Astrocyte of the spinal cord (primary cell): ENCODE measurements at regions not wholly inside any gene's neighbourhood (a gene's known extent, or its start where the extent isn't known, plus 50 kb on each side); places are given as distances from the start of the nearest gene placed in this dataset.

Experiments used
- DNase-seq: peaks from one replicate; pipeline ENCODE4 v3.0.0; 2011; ENCODE audit warnings: low read depth, low spot score
- H3K4me3 ChIP-seq: 2 replicates; pipeline ENCODE4 v1.5.1; 2011; ENCODE audit warnings: low read depth, mild to moderate bottlenecking, low read length, moderate library complexity
- in situ Hi-C: cut with HindIII; loops from 2 replicates; pipeline ENCODE4 v1.10.0; 2017; ENCODE audit warnings: low sequenced_read_pairs
- TF ChIP-seq, protein P1 (sequence below): IDR thresholded peaks from 2 replicates; pipeline ENCODE4 v1.5.1; 2012; ENCODE audit warnings: low read depth, mild to moderate bottlenecking, low read length, inconsistent platforms

DNA sequence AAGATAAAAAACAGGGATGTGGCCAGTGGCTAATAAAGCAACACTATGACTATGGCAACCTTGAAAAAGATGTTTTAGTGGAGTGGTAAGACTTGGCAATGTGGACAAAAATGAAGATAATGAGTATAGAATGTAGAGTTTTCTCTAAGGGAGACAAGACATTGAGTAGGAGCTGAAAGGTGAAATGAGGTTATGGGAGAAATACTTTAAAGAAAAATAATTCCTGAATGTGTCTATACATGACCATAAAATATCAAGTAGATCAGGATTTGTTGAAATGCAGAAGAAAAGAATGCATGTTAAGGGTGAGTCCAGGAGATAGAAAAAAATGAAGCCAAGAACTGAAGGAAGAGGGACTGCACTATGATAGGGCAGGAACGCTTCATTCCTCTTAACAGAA is 101.6 kb upstream of the CARD18 start:
- H3K4me3 ChIP-seq: no peak overlapping the region
- no peak for DNase-seq
- in situ Hi-C loops: no loop called here
- TF ChIP-seq, protein P1, sequence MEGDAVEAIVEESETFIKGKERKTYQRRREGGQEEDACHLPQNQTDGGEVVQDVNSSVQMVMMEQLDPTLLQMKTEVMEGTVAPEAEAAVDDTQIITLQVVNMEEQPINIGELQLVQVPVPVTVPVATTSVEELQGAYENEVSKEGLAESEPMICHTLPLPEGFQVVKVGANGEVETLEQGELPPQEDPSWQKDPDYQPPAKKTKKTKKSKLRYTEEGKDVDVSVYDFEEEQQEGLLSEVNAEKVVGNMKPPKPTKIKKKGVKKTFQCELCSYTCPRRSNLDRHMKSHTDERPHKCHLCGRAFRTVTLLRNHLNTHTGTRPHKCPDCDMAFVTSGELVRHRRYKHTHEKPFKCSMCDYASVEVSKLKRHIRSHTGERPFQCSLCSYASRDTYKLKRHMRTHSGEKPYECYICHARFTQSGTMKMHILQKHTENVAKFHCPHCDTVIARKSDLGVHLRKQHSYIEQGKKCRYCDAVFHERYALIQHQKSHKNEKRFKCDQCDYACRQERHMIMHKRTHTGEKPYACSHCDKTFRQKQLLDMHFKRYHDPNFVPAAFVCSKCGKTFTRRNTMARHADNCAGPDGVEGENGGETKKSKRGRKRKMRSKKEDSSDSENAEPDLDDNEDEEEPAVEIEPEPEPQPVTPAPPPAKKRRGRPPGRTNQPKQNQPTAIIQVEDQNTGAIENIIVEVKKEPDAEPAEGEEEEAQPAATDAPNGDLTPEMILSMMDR: no peak

DNA sequence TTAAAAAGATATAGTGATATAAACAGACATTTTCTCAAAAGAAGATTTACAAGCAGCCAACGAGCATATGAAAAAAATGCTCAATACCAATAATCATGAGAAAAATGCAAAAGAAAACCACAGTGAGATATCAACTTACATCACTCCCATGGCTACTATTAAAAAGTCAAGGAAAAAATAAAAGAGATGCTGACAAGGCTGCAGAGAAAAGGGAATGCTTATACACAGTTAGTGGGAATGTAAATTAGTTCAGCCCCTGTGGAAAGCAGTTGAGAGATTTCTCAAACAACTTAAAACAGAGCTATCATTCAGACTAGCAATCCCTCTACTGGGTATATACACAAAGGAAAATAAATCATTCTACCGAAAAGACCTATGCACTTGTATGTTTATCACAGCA is 97.1 kb upstream of the CARD18 start:
- TF ChIP-seq, protein P1: no peak
- peak; percentile 62 for DNase-seq
- H3K4me3 ChIP-seq: no peak overlapping the region
- in situ Hi-C loops: no loop called here

DNA sequence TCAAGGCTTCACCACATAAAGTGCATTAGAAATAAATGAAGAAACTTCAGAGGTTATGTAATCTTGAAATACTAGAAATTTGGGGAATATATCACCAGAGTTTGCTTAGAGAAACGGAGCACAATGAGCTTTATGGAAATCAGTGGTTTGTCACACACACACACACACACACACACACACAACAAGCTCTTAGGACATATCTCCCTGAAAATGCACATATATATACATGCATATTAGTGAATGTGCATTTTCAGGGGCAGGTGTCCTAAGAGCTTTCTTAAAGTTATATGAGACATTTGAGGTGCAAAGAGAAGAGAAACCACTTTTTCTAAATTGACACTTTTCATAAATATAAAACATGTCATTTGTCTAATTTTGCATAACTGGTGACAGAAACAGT is 93.7 kb upstream of the CARD18 start:
- in situ Hi-C loops: no loop called here
- H3K4me3 ChIP-seq: no peak overlapping the region
- TF ChIP-seq, protein P1: no peak
- no peak for DNase-seq

DNA sequence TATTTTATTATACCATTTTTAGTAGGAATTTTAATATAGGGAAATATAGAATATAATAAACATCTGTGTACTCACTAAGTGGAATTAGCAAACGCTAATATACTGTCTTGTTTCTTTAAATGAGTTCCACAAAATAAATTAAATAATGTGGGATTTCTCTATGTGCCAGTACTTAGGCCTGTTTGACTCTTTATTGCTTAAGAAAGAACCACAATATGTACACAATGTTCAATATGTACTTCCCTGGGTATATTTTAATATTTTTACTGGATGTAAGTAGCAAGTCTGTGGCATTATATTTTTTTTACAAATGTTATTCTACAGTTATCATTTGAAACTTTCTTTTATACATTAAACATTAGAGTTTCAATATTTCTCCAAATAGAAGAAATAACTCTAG is 92.5 kb upstream of the CARD18 start:
- TF ChIP-seq, protein P1: no peak
- in situ Hi-C loops: no loop called here
- no peak overlapping the region for H3K4me3 ChIP-seq
- DNase-seq: no peak

DNA sequence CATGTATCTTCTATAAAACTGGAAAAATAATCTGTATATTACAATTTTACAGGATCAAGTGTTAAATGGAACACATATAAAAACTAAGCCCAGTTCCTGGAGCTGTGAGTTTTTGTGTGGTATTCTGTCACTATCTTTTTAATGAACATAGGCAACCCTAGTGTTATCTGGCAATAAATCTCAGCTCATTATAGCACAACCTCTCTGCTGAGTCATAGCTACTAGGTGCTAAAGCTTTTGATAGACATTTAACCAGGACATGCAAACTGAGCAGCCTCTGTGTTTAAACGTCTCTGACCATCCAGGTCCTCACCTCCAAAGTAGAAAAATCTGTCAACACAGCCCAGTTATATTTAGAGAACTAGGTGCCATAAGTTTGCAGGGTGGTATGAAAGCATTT is 91.0 kb upstream of the CARD18 start:
- TF ChIP-seq, protein P1: no peak
- in situ Hi-C loops: no loop called here

DNA sequence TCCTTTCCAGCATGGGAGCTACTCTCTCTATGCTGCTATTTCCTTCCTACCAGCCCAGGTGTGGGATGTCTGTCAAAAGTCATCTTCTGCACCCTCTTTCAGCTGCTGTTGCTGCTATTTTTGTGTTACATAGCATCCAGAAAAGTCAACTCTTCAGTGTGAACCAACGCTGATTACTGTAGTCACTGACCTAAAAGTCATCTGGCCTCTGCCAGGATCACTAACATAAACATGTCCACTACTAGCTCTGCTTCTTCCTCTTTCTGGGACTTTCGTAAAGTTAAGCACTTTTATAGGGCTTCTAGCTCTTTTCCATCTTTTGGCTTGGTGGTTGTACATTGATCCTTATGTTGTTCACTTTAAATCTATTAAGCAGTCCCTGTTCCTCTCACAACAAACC is 90.2 kb upstream of the CARD18 start:
- no peak for DNase-seq
- TF ChIP-seq, protein P1: no peak
- H3K4me3 ChIP-seq: no peak overlapping the region
- in situ Hi-C loops: no loop called here

More for the DNA sequence above, 91.0 kb upstream of the CARD18 start:
- DNase-seq: no peak
- no peak overlapping the region for H3K4me3 ChIP-seq

DNA sequence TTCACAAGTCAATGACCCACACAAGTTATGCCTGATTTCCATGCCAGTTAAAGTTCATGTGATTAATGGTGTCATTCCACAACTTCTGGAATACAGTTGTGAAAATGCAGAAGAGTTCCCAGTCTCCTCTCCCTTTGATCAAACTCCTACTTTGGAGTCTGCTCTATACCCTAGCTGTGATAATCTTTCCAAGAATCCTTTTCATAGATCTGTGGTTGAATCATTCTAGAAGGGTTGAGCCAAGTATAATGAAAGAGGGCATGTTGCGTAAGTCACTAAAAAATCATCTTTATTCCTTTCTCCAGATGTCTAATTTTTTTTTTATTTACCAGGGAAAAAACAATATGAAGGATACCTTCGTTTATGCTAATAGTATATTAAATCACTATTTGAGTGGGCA is 89.7 kb upstream of the CARD18 start:
- no peak overlapping the region for H3K4me3 ChIP-seq
- in situ Hi-C loops: no loop called here
- DNase-seq: peak; percentile 41
- TF ChIP-seq, protein P1: no peak
